Stimulated activated CD4-positive, alpha-beta T cell treated with anti-CD3 and anti-CD28 coated beads, Interleukin-2, amount 100 ng/mL, for 4 hours (primary cell): ENCODE measurements at regions not wholly inside any gene's neighbourhood (a gene's known extent, or its start where the extent isn't known, plus 50 kb on each side); places are given as distances from the start of the nearest gene placed in this dataset.
"Not testable (repeated sequence)": the region's sequence is repeated elsewhere in the genome, so short reads cannot be mapped to it uniquely, and the experiment has no call there.

Source experiments
- DNase-seq: peaks from one replicate; pipeline ENCODE4 v3.0.0-alpha.2; 2020; ENCODE audit warnings: low read depth

GRCh38 chr3:27661797-27662196 lies 60.3 kb downstream of the EOMES start:
- no peak for DNase-seq

- DNase-seq, result no peak
Observed at GRCh38 chr3:27659279-27660021, 62.7 kb downstream of the EOMES start.

GRCh38 chr3:27658741-27659140 lies 63.4 kb downstream of the EOMES start:
- DNase-seq, result no peak

- DNase-seq, result no peak
Observed at GRCh38 chr3:27657871-27658270, 64.3 kb downstream of the EOMES start.

GRCh38 chr3:27657404-27657803 lies 64.7 kb downstream of the EOMES start:
- no peak for DNase-seq

- no peak for DNase-seq
Observed at GRCh38 chr3:27656790-27657189, 65.3 kb downstream of the EOMES start.

- no peak for DNase-seq
Observed at GRCh38 chr3:27655547-27655946, 66.6 kb downstream of the EOMES start.

- no peak for DNase-seq
Observed at GRCh38 chr3:27653803-27654558, 68.1 kb downstream of the EOMES start.

- DNase-seq, result no peak
Observed at GRCh38 chr3:27649277-27649676, 72.8 kb downstream of the EOMES start.

GRCh38 chr3:27646896-27647295 lies 75.2 kb downstream of the EOMES start:
- DNase-seq, result no peak

GRCh38 chr3:27644941-27645340 lies 77.2 kb downstream of the EOMES start:
- DNase-seq, result no peak

GRCh38 chr3:27643355-27643754 lies 78.8 kb downstream of the EOMES start:
- DNase-seq, result no peak

- no peak for DNase-seq
Observed at GRCh38 chr3:27642796-27643195, 79.3 kb downstream of the EOMES start.

- no peak for DNase-seq
Observed at GRCh38 chr3:27641888-27642601, 80.1 kb downstream of the EOMES start.

GRCh38 chr3:27641271-27641800 lies 80.8 kb downstream of the EOMES start:
- DNase-seq, result no peak

- no peak for DNase-seq
Observed at GRCh38 chr3:27639271-27639670, 82.9 kb downstream of the EOMES start.

GRCh38 chr3:27638594-27638993 lies 83.5 kb downstream of the EOMES start:
- DNase-seq, result no peak

GRCh38 chr3:27637346-27637995 lies 84.7 kb downstream of the EOMES start:
- DNase-seq, result no peak

GRCh38 chr3:27635006-27635405 lies 87.1 kb downstream of the EOMES start:
- not testable (repeated sequence) for DNase-seq

- DNase-seq, result no peak
Observed at GRCh38 chr3:27633224-27633545, 88.9 kb downstream of the EOMES start.

- DNase-seq, result peak; percentile 5
Observed at GRCh38 chr3:27632431-27633223, 89.5 kb downstream of the EOMES start.
